ENCODE measurements at regions not wholly inside any gene's neighbourhood (a gene's known extent, or its start where the extent isn't known, plus 50 kb on each side); places are given as distances from the start of the nearest gene placed in this dataset.

- TF ChIP-seq POLR2A (IDR thresholded peaks at IDR 0.05; ENCODE audit: low read depth), result no peak
- TF ChIP-seq CTCF (IDR thresholded peaks at IDR 0.05), result no peak
- no peak for TF ChIP-seq EP300 (IDR thresholded peaks at IDR 0.05)
Observed at GRCh38 chr12:25818596-25819390, 139.7 kb upstream of the RASSF8 start.

All from esophagus muscularis mucosa (tissue), 4 donors.